ENCODE measurements at regions not wholly inside any gene's neighbourhood (a gene's known extent, or its start where the extent isn't known, plus 50 kb on each side); places are given as distances from the start of the nearest gene placed in this dataset.

DNA sequence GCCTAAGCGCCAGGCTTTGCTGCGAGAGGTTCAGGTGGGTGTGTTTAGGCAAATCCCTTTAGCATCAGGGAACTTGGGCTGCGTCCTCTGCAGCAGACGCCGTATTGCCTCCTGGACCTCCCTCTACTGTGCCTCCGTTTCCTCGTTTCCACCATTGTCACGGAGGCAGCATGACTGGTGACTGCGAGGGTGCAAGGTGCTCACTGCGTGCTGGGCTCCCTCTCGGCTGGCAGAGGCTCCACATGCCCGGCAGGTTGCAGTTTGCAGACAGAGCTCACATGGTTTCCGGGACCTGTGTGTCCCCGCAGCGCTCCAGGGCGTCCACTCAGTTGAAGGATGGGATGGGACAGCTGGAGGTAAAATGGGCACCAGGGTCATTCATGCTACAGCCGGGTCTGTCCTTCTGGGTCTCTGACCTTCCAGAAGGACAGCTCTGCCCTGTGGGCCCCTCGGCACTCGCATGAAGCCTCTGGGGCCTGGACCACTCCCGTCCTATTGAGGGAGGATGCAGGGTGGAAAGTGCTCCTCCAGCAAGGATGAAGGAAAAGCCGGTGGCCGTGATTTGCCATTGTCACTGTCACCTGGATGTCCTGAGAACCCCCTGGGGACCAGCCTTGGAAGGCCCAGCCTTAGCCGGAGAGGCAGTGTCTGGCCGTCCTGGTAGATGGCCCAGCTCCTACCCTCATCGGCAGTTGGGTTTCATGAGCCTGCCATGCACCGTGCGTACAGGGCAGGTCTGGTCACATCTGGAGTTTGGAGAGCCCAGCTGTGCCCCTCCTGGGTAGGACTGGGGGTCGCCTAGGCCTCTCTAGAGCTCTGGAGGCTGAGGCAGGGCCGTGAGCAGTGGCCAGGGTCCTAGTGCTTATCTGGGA is 146.5 kb downstream of the KIF26A start:
- ChIA-PET CTCF (interaction anchor here (0.9 kb wide), 1 partner anchor 9 kb away, joined by 3 read pairs; no protein-coding TSS in a partner anchor), POLR2A (no interaction called here)
- H3K36me3 Mint-ChIP-seq = no peaks in the 10 kb centered on the region
- ATAC-seq (no peak), DNase-seq (ENCODE audit: low spot score) (peak; percentile 6)
- peaks cover 15% of the 10 kb centered on the region for H3K4me1 Mint-ChIP-seq
- H3K27me3 Mint-ChIP-seq (ENCODE audit: low read depth) = no peaks in the 10 kb centered on the region
- H3K4me3 Mint-ChIP-seq = no peak overlapping the region
- peaks cover 12% of the 10 kb centered on the region for H3K9me3 Mint-ChIP-seq
- H3K27ac Mint-ChIP-seq = no peak overlapping the region
- TF ChIP-seq SP1 (CRISPR knock-in tag; conservative IDR thresholded peaks at IDR 0.05) (no peak), NR3C1 (CRISPR knock-in tag; conservative IDR thresholded peaks at IDR 0.05; ENCODE audit: low read depth) (no peak), CREB1 (CRISPR knock-in tag; IDR thresholded peaks at IDR 0.05) (no peak), NR1H2 (CRISPR knock-in tag; IDR thresholded peaks at IDR 0.05) (no peak), SMAD3 (CRISPR knock-in tag; IDR thresholded peaks at IDR 0.05; ENCODE audit: borderline replicate concordance) (no peak), PRRX2 (CRISPR knock-in tag; IDR thresholded peaks at IDR 0.05) (no peak), NFYB (CRISPR knock-in tag; conservative IDR thresholded peaks at IDR 0.05; ENCODE audit: low read depth) (no peak), ZNF121 (CRISPR knock-in tag; IDR thresholded peaks at IDR 0.05) (no peak), TCF7 (CRISPR knock-in tag; IDR thresholded peaks at IDR 0.05; ENCODE audit: low read depth) (no peak), ZNF396 (CRISPR knock-in tag; IDR thresholded peaks at IDR 0.05; ENCODE audit: borderline replicate concordance) (no peak)

GRCh38 chr14:104285508-104285840 is 147.1 kb downstream of the KIF26A start:
- CTCF ChIA-PET = no interaction called here

More at GRCh38 chr14:104285508-104285840, 147.1 kb downstream of the KIF26A start:
- DNase-seq (ENCODE audit: low spot score) (no peak), ATAC-seq (no peak)
- Mint-ChIP-seq H3K4me1 (peaks cover 21% of the 10 kb centered on the region), H3K4me3 (no peak overlapping the region), H3K27ac (no peak overlapping the region), H3K27me3 (ENCODE audit: low read depth) (no peaks in the 10 kb centered on the region; the same call in 1 of the 2 replicates), H3K36me3 (no peaks in the 10 kb centered on the region), H3K9me3 (peaks cover 12% of the 10 kb centered on the region)
- no peak for TF ChIP-seq PREB (CRISPR knock-in tag; IDR thresholded peaks at IDR 0.05; ENCODE audit: borderline replicate concordance)
- no peak for TF ChIP-seq TCF7 (CRISPR knock-in tag; IDR thresholded peaks at IDR 0.05; ENCODE audit: low read depth)
- TF ChIP-seq HMGA2 (CRISPR knock-in tag; IDR thresholded peaks at IDR 0.05) = no peak
- no peak for TF ChIP-seq MAX (CRISPR knock-in tag; IDR thresholded peaks at IDR 0.05)
- TF ChIP-seq ZNF317 (CRISPR knock-in tag; IDR thresholded peaks at IDR 0.05; ENCODE audit: borderline replicate concordance, low read depth) = no peak
- TF ChIP-seq, protein P1, sequence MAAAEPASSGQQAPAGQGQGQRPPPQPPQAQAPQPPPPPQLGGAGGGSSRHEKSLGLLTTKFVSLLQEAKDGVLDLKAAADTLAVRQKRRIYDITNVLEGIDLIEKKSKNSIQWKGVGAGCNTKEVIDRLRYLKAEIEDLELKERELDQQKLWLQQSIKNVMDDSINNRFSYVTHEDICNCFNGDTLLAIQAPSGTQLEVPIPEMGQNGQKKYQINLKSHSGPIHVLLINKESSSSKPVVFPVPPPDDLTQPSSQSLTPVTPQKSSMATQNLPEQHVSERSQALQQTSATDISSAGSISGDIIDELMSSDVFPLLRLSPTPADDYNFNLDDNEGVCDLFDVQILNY (CRISPR knock-in tag; IDR thresholded peaks at IDR 0.05) = no peak
- no peak for TF ChIP-seq NFATC4 (CRISPR knock-in tag; IDR thresholded peaks at IDR 0.05)
- no peak for TF ChIP-seq ZNF532 (CRISPR knock-in tag; IDR thresholded peaks at IDR 0.05; ENCODE audit: borderline replicate concordance)
- POLR2A ChIA-PET = no interaction called here

Measured in WTC11 (cell line).